Lower lobe of right lung (tissue), 2 donors: ENCODE measurements at regions not wholly inside any gene's neighbourhood (a gene's known extent, or its start where the extent isn't known, plus 50 kb on each side); places are given as distances from the start of the nearest gene placed in this dataset.

Experiments used
- ATAC-seq, 2 donors: fragments of 200-7000 bp; cut with Tn5 transposase; one replicate each; pipeline ENCODE4 v1.9.1; 2020 to 2022; ENCODE audit warnings: mild to moderate bottlenecking in 2 of 2, moderate library complexity in 2 of 2
- DNase-seq: peaks from one replicate; pipeline ENCODE4 v3.0.0-alpha.2; 2020
- H3K27ac ChIP-seq: fragments of 200-600 bp; one replicate; pipeline ENCODE4 v1.8.0; 2022
- H3K27me3 ChIP-seq: fragments of 200-600 bp; one replicate; pipeline ENCODE4 v1.8.0; 2022; ENCODE audit warnings: low read depth
- H3K36me3 ChIP-seq: fragments of 200-600 bp; one replicate; pipeline ENCODE4 v1.8.0; 2022; ENCODE audit warnings: mild to moderate bottlenecking
- H3K4me1 ChIP-seq: fragments of 200-600 bp; one replicate; pipeline ENCODE4 v1.8.0; 2022
- H3K4me3 ChIP-seq: fragments of 200-600 bp; one replicate; pipeline ENCODE4 v1.8.0; 2022; ENCODE audit warnings: mild to moderate bottlenecking
- H3K9me3 ChIP-seq: fragments of 200-600 bp; one replicate; pipeline ENCODE4 v1.8.0; 2022
- intact Hi-C: fragments of 100-400 bp; cut with DNase I; formaldehyde crosslinking; loops from one replicate; pipeline ENCODE4 v1.11.0; 2022
- TF ChIP-seq, protein P1 (sequence below): fragments of 200-600 bp; IDR thresholded peaks from one replicate; pipeline ENCODE4 v1.8.0; 2022; ENCODE audit warnings: antibody characterized with exemption, mild to moderate bottlenecking
- donor health status: DM: no; HTN: yes; CAD: no; lungs with severe emphysema.

DNA sequence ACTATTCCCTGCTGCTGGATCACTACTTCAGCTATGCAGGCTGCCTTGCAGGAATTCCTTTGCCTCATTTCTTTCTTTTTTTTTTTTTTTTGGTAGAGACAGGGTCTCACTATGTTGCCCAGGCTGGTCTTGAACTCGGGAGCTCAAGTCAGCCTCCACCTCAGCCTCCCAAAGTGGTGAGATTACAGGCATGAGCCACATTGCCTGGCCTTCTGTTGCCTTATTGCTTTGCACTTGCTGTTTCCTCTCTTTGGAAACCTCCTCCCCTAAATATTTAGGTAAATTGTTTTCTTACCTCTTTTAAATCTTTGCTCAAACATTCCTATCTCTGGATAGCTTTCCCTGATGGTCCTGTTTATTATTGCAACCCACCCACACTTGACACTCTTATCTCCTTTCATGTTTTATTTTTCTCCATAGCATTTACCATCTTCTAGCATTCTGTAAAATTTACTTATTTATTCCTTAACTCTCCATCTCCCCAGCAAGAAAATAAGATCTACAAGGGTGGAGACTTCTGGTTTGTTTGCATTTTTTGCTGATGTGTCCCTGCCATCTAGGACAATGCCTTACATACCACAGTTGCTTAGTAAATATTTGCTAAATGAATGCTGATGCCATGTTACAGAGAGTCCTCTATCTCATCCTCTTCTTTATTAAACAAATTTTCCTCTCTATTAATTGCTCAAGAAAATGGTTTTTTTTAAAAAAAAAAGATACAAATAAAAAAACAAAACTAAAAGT is 134.8 kb downstream of the P2RY1 start:
- DNase-seq (no peak), ATAC-seq (no peak)
- Histone ChIP-seq H3K9me3 (peaks cover 10% of the 10 kb centered on the region), H3K4me1 (no peaks in the 10 kb centered on the region), H3K4me3 (no peak overlapping the region), H3K36me3 (no peaks in the 10 kb centered on the region), H3K27me3 (no peaks in the 10 kb centered on the region), H3K27ac (no peak overlapping the region)
- TF ChIP-seq, protein P1, sequence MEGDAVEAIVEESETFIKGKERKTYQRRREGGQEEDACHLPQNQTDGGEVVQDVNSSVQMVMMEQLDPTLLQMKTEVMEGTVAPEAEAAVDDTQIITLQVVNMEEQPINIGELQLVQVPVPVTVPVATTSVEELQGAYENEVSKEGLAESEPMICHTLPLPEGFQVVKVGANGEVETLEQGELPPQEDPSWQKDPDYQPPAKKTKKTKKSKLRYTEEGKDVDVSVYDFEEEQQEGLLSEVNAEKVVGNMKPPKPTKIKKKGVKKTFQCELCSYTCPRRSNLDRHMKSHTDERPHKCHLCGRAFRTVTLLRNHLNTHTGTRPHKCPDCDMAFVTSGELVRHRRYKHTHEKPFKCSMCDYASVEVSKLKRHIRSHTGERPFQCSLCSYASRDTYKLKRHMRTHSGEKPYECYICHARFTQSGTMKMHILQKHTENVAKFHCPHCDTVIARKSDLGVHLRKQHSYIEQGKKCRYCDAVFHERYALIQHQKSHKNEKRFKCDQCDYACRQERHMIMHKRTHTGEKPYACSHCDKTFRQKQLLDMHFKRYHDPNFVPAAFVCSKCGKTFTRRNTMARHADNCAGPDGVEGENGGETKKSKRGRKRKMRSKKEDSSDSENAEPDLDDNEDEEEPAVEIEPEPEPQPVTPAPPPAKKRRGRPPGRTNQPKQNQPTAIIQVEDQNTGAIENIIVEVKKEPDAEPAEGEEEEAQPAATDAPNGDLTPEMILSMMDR = no peak
- intact Hi-C loops = no loop called here

DNA sequence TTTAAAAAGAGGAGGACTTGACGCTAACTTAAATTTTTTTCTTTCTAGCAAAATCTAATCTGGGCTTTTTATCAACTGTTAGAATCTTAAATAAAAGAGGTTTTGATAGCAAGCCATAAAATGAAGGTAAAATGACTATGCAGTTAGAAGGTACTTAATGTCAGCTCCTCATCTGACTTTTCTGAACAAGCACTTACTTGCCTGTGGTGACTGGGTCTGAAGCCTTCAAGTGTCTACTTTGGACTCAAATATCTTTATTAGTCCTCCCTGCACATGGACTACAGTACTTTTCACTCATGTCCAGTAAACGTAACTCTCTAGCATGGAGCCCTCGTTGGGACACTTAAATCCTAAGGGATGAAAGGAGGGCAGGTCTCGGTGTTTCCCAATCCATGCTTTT is 135.9 kb downstream of the P2RY1 start:
- intact Hi-C loops = no loop called here
- Histone ChIP-seq H3K27me3 (no peaks in the 10 kb centered on the region), H3K36me3 (no peaks in the 10 kb centered on the region), H3K4me3 (no peak overlapping the region), H3K9me3 (peaks cover 10% of the 10 kb centered on the region), H3K4me1 (no peaks in the 10 kb centered on the region), H3K27ac (no peak overlapping the region)
- TF ChIP-seq, protein P1 = no peak
- ATAC-seq = no peak
- DNase-seq = no peak

DNA sequence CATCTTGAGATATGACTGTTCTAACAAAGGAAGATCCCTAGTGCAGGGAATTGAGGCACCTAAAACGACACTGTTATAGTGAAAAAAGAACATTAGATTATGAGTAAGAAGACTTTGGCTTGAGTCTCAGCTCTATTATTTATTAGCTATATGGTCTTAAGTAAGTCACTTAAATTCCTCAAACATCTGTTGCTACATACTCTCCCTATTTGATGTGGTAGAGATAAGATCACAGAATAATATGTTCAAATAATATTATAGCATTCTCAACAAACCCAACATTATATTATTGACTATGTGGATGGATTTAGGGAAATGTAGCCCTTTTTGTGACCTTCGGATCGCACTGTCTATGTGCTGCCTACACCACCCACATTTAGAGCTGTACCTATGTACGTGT is 136.9 kb downstream of the P2RY1 start:
- H3K27ac ChIP-seq = no peak overlapping the region
- H3K4me3 ChIP-seq = no peak overlapping the region
- DNase-seq (no peak), ATAC-seq (no peak)
- H3K9me3 ChIP-seq = no peaks in the 10 kb centered on the region
- TF ChIP-seq, protein P1 = no peak
- no peaks in the 10 kb centered on the region for H3K36me3 ChIP-seq
- no peaks in the 10 kb centered on the region for H3K4me1 ChIP-seq
- H3K27me3 ChIP-seq = no peaks in the 10 kb centered on the region
- intact Hi-C loops = no loop called here

DNA sequence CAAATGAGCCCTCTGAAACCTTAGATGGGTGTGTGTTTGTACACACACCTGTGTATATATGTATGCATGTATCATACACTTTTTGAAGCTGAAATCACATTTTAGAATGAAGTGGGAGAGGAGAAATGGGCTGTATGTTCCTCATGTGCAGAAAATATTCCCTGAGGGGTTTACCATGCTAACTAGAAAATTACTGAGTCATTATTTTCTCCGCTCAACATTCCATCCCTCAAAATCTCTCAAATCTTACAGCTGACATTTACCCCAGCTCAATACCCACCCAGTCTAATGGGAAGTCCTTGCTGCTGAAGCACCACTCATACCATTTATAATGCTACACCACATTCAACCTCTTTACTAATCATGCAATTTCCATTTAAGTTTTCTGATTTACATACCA is 138.6 kb downstream of the P2RY1 start:
- TF ChIP-seq, protein P1 = no peak
- ATAC-seq = no peak
- no peaks in the 10 kb centered on the region for H3K36me3 ChIP-seq

DNA sequence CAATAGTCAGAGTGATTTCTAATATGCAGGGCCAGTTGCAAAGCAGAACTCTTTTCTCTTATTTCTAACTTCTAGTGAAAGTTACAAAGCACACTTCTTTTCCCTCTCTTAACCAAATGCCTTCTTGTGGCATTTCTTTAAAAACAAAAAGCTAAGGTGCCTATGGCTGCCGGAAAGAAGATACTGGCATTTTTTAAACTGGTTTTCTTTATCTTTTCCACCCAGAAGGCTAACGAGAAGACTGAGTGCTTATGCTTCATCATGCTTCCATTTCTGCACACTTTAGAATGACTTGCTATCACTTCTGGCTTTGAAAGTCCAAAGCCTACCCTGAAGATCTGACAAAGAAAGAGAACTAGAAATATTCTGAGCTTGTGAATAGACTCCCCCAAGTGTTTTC is 141.3 kb downstream of the P2RY1 start:
- Histone ChIP-seq H3K36me3 (no peaks in the 10 kb centered on the region), H3K9me3 (no peaks in the 10 kb centered on the region), H3K4me3 (no peak overlapping the region), H3K4me1 (no peaks in the 10 kb centered on the region), H3K27ac (no peak overlapping the region), H3K27me3 (no peaks in the 10 kb centered on the region)
- intact Hi-C loops = no loop called here
- TF ChIP-seq, protein P1 = no peak
- ATAC-seq (no peak), DNase-seq (no peak)

More for the DNA sequence above, 138.6 kb downstream of the P2RY1 start:
- DNase-seq = no peak
- no peak overlapping the region for H3K4me3 ChIP-seq
- H3K4me1 ChIP-seq = no peaks in the 10 kb centered on the region
- no peaks in the 10 kb centered on the region for H3K27me3 ChIP-seq
- H3K9me3 ChIP-seq = no peaks in the 10 kb centered on the region
- intact Hi-C loops = no loop called here
- H3K27ac ChIP-seq = no peak overlapping the region
